A549 (cell line): ENCODE measurements at regions not wholly inside any gene's neighbourhood (a gene's known extent, or its start where the extent isn't known, plus 50 kb on each side); places are given as distances from the start of the nearest gene placed in this dataset.
A peak's percentile ranks its signal among the peaks of the same experiment; 100 is the strongest.
"Not testable (repeated sequence)": the region's sequence is repeated elsewhere in the genome, so short reads cannot be mapped to it uniquely, and the experiment has no call there.

Experiments used
- ATAC-seq, 2 experiments: fragments of 200-7000 bp in 1 of 2; fragments of >200 bp in 1 of 2; cut with Nextera tagmentation in 1 of 2; cut with Tn5 transposase in 1 of 2; 3 replicates each; pipeline versions ENCODE4 v1.8.0 to v1.9.1; 2018 to 2020; ENCODE audit warnings: mild to moderate bottlenecking in 1 of 2, moderate library complexity in 1 of 2
- CTCF ChIA-PET: fragments of 300-600 bp; sonication (Branson Sonifier 250); formaldehyde crosslinking; extraction: SDS; loops from one replicate; lab custom pipeline; 2021; ENCODE audit warnings: antibody characterized with exemption, inconsistent platforms; lab: Yijun Ruan, JAX
- POLR2A ChIA-PET: fragments of 350-600 bp; formaldehyde crosslinking; extraction: SDS; loops from one replicate; lab custom pipeline; 2021; ENCODE audit warnings: antibody characterized with exemption, inconsistent platforms; lab: Yijun Ruan, JAX
- DNase-seq, 2 experiments: peaks; one replicate each; pipeline versions ENCODE4 v3.0.0 to v3.0.0-alpha.2; 2011 to 2016; ENCODE audit warnings: low read depth in 1 of 2, low spot score in 1 of 2
- FAIRE-seq: peaks from 2 replicates; lab custom pipeline; 2011; peaks lifted over from hg19 to GRCh38; lab: Jason Lieb, UNC
- H3K27ac ChIP-seq, 2 experiments: fragments of >200 bp; sonication (Bioruptor Twin); formaldehyde crosslinking; 3 replicates each; pipeline ENCODE4 v1.5.1; 2016 to 2017
- H3K4me1 ChIP-seq: fragments of >200 bp; sonication (Bioruptor Twin); formaldehyde crosslinking; 3 replicates; pipeline ENCODE4 v1.6.1; 2016
- H3K4me2 ChIP-seq: fragments of >200 bp; sonication (Bioruptor Twin); formaldehyde crosslinking; 3 replicates; pipeline ENCODE4 v1.6.1; 2016
- H3K4me3 ChIP-seq: fragments of >200 bp; sonication (Bioruptor Twin); formaldehyde crosslinking; 3 replicates; pipeline ENCODE4 v1.5.1; 2016
- H3K9me3 ChIP-seq: fragments of >200 bp; sonication (Bioruptor Twin); formaldehyde crosslinking; 3 replicates; pipeline ENCODE4 v1.6.1; 2016
- CBX2 ChIP-seq: fragments of 200-600 bp; sonication (generic); IDR thresholded peaks from 2 replicates; pipeline ENCODE4 v1.6.1; 2016; ENCODE audit warnings: low read depth, mild to moderate bottlenecking, borderline replicate concordance
- CEBPB ChIP-seq, 2 experiments: fragments of >200 bp in 1 of 2; sonication (Bioruptor Twin) in 1 of 2; formaldehyde crosslinking in 1 of 2; IDR thresholded peaks; 2 replicates each; pipeline ENCODE4 v1.6.1; 2012 to 2016
- CHD2 ChIP-seq: fragments of 150-350 bp; IDR thresholded peaks from 2 replicates; pipeline ENCODE4 v1.6.1; 2014; ENCODE audit warnings: low read length; ENCODE audit not compliant: partially characterized antibody
- CTCF ChIP-seq: fragments of >200 bp; sonication (Bioruptor Twin); formaldehyde crosslinking; IDR thresholded peaks from 3 replicates; pipeline ENCODE4 v1.5.1; 2016
- FOXS1 ChIP-seq: fragments of 250-450 bp; sonication (Bioruptor Pico); IDR thresholded peaks from 2 replicates; pipeline ENCODE4 v1.5.0; 2020; ENCODE audit warnings: mild to moderate bottlenecking, moderate library complexity
- GATA3 ChIP-seq: IDR thresholded peaks from 2 replicates; pipeline ENCODE4 v1.6.1; 2012; ENCODE audit warnings: borderline replicate concordance
- HOXA7 ChIP-seq: fragments of 250-450 bp; sonication (Bioruptor Pico); IDR thresholded peaks from 2 replicates; pipeline ENCODE4 v1.5.0; 2020; ENCODE audit warnings: mild to moderate bottlenecking, moderate library complexity
- HOXB13 ChIP-seq: fragments of 250-450 bp; sonication (Bioruptor Pico); IDR thresholded peaks from 2 replicates; pipeline ENCODE4 v1.5.0; 2020; ENCODE audit warnings: low read depth, mild to moderate bottlenecking, moderate library complexity
- KDM5A ChIP-seq: fragments of 200-600 bp; sonication (generic); IDR thresholded peaks from 2 replicates; pipeline ENCODE4 v1.6.1; 2016; ENCODE audit warnings: antibody characterized with exemption, mild to moderate bottlenecking
- MAX ChIP-seq: IDR thresholded peaks from 2 replicates; pipeline ENCODE4 v1.6.1; 2012
- NFE2L2 ChIP-seq: fragments of 150-350 bp; conservative IDR thresholded peaks from 2 replicates; pipeline ENCODE4 v1.6.1; 2014; ENCODE audit warnings: low read length
- NPAS2 ChIP-seq: fragments of 250-450 bp; sonication (Bioruptor Pico); IDR thresholded peaks from 2 replicates; pipeline ENCODE4 v1.8.0; 2022; ENCODE audit warnings: mild to moderate bottlenecking, moderate library complexity, borderline replicate concordance
- NR3C1 ChIP-seq: fragments of >200 bp; sonication (Bioruptor Twin); formaldehyde crosslinking; IDR thresholded peaks from 3 replicates; pipeline ENCODE4 v1.6.1; 2017
- PHF8 ChIP-seq: fragments of 200-600 bp; sonication (generic); IDR thresholded peaks from 2 replicates; pipeline ENCODE4 v1.6.1; 2016; ENCODE audit warnings: low read depth, mild to moderate bottlenecking, antibody characterized with exemption, moderate library complexity, borderline replicate concordance
- REST ChIP-seq: fragments of 200-600 bp; sonication (generic); IDR thresholded peaks from 2 replicates; pipeline ENCODE4 v1.6.1; 2016; ENCODE audit warnings: antibody characterized with exemption, mild to moderate bottlenecking, moderate library complexity
- TP53 ChIP-seq: fragments of 250-450 bp; sonication (Bioruptor Pico); IDR thresholded peaks from 2 replicates; pipeline ENCODE4 v1.5.0; 2021; ENCODE audit warnings: mild to moderate bottlenecking, moderate library complexity
- WGBS: methylation state at CpG from one replicate; pipeline ENCODE4 v1.1.6; 2017; ENCODE audit errors: missing lambda C conversion rate; 5-methylcytosine and 5-hydroxymethylcytosine counted together
- TF ChIP-seq, protein P1 (sequence below): fragments of 250-450 bp; sonication (Bioruptor Pico); IDR thresholded peaks from 2 replicates; pipeline ENCODE4 v1.5.0; 2021; ENCODE audit warnings: mild to moderate bottlenecking, moderate library complexity, borderline replicate concordance

DNA sequence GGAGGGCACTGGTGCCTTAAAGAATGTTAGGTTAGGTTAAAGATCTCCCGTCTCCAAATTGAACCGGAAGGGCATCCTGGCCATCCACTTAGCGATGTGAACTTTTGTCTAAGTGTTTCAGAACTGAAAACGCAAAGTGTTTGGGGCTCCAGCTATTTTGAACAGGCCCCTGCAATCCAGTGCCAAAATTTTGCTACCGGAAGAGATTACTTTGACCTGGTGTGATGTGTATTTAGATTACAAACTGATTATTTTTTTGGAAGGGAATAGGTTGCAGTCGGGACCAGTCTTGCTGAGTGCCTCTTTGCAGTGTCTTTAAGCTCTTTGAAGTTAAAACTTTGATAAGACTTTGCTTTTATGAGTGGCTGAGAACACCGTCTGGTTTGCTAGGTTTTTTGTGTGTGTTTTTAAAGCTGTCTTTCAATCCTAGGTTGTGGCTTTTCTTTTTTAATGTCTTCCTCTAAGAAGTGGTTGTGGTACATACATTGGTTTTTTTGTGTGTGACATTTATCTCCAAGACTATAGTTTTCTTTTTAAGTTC, 179.6 kb downstream of the OR4M2 start:
- no peak for FAIRE-seq
- H3K27ac ChIP-seq: no peak overlapping the region
- CTCF ChIA-PET: interaction anchor here (0.7 to 2.0 kb wide), 2 partner anchors 36 to 1904 kb away, joined by 3 to 5 read pairs; no protein-coding TSS in a partner anchor
- H3K4me2 ChIP-seq: peak overlapping the region; percentile 54
- H3K4me1 ChIP-seq: peaks cover 19% of the 10 kb centered on the region; the same call in 2 of the 3 replicates
- no peak for ATAC-seq
- TF ChIP-seq CEBPB (IDR thresholded peaks at IDR 0.05): no peak
- TF ChIP-seq NR3C1: no peak
- no peak for TF ChIP-seq MAX
- TF ChIP-seq FOXS1 (CRISPR knock-in tag): no peak
- POLR2A ChIA-PET: no interaction called here
- DNase-seq: no peak
- no peak overlapping the region for H3K4me3 ChIP-seq
- H3K9me3 ChIP-seq: no peaks in the 10 kb centered on the region
- WGBS: 46% methylated on average over 7 of the region's 7 CpGs

- peak overlapping the region in 1 of 2 experiments; percentile 6; a peak in 2 of 6 replicates for H3K27ac ChIP-seq
- H3K4me2 ChIP-seq: peak overlapping the region; percentile 69
- peak overlapping the region; percentile 18; the same call in 1 of the 3 replicates for H3K4me3 ChIP-seq
- POLR2A ChIA-PET: no interaction called here
- 56% methylated on average over 13 of the region's 13 CpGs for WGBS
- FAIRE-seq (no peak), DNase-seq (peak; percentile 46 to 77), ATAC-seq (peak; percentile 52 to 58)
- H3K4me1 ChIP-seq: peaks cover 28% of the 10 kb centered on the region; the same call in 2 of the 3 replicates
- no peaks in the 10 kb centered on the region for H3K9me3 ChIP-seq
- no peak for TF ChIP-seq TP53 (CRISPR knock-in tag)
- peak; percentile 89 to 93 for TF ChIP-seq CEBPB (IDR thresholded peaks at IDR 0.05)
- CTCF ChIA-PET: interaction anchor here (0.8 kb wide), 1 partner anchor 39 kb away, joined by 3 read pairs; no protein-coding TSS in a partner anchor
Measured at GRCh38 chr15:22262613-22263020, 182.3 kb downstream of the OR4M2 start.

- no peak overlapping the region for H3K4me2 ChIP-seq
- TF ChIP-seq HOXB13 (no peak), CHD2 (no peak), PHF8 (no peak), REST (no peak), NFE2L2 (no peak), NPAS2 (CRISPR knock-in tag) (no peak), CTCF (no peak), HOXA7 (no peak), KDM5A (no peak), CBX2 (no peak), GATA3 (no peak)
- TF ChIP-seq, protein P1, sequence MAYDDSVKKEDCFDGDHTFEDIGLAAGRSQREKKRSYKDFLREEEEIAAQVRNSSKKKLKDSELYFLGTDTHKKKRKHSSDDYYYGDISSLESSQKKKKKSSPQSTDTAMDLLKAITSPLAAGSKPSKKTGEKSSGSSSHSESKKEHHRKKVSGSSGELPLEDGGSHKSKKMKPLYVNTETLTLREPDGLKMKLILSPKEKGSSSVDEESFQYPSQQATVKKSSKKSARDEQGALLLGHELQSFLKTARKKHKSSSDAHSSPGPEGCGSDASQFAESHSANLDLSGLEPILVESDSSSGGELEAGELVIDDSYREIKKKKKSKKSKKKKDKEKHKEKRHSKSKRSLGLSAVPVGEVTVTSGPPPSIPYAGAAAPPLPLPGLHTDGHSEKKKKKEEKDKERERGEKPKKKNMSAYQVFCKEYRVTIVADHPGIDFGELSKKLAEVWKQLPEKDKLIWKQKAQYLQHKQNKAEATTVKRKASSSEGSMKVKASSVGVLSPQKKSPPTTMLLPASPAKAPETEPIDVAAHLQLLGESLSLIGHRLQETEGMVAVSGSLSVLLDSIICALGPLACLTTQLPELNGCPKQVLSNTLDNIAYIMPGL: no peak
- H3K4me1 ChIP-seq: peaks cover 28% of the 10 kb centered on the region; the same call in 2 of the 3 replicates
- H3K9me3 ChIP-seq: 0 out of 3 replicates have a peak, but pooled peaks cover 3% of the 10 kb centered on the region
- no peak overlapping the region for H3K4me3 ChIP-seq
- WGBS: 32% methylated on average over 5 of the region's 5 CpGs
- DNase-seq (no peak), ATAC-seq (no peak), FAIRE-seq (peak; percentile 98)
- POLR2A ChIA-PET: interaction anchor here (0.6 kb wide), 1 partner anchor 1534 kb away, joined by 3 read pairs; no protein-coding TSS in a partner anchor
- no peak overlapping the region for H3K27ac ChIP-seq
- CTCF ChIA-PET: interaction anchor here (1.6 kb wide), 1 partner anchor 1900 kb away, joined by 3 read pairs; no protein-coding TSS in a partner anchor
Measured at GRCh38 chr15:22263738-22264137, 183.4 kb downstream of the OR4M2 start.

DNA sequence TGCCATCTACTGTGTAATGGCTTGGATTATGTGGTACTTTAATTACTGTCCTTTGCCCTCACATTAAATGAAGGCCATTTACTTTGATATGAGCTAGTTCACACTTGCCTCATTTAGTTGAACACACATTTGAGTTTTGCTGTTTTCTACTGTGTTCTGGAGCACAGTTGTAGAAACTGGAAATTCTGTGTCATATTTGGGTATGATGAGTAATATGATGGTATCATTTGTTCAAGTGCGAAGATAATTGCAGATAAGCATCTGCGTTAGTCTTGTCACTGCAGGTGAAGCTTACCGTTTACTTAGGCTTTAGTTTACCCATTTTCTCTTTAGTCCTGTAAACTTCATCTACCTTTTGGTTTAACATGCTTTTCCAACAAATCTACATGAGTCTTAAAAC, 183.9 kb downstream of the OR4M2 start:
- not testable (repeated sequence) for H3K4me3 ChIP-seq, H3K9me3 ChIP-seq, FAIRE-seq, ATAC-seq, H3K4me2 ChIP-seq, H3K27ac ChIP-seq, DNase-seq
- 41% methylated on average over 3 of the region's 3 CpGs for WGBS
- POLR2A ChIA-PET: interaction anchor here (0.6 kb wide), 1 partner anchor 1534 kb away, joined by 3 read pairs; no protein-coding TSS in a partner anchor
- CTCF ChIA-PET: interaction anchor here (1.6 kb wide), 1 partner anchor 1900 kb away, joined by 3 read pairs; no protein-coding TSS in a partner anchor
- peaks cover 28% of the 10 kb centered on the region; the same call in 2 of the 3 replicates for H3K4me1 ChIP-seq
